ENCODE measurements at regions not wholly inside any gene's neighbourhood (a gene's known extent, or its start where the extent isn't known, plus 50 kb on each side); places are given as distances from the start of the nearest gene placed in this dataset.

GRCh38 chr6:21947731-21948386, 349.0 kb downstream of the PRL start:
- TF ChIP-seq CTCF (IDR thresholded peaks at IDR 0.05; ENCODE audit: low read length) (no peak), EZH2 (IDR thresholded peaks at IDR 0.05; ENCODE audit: borderline replicate concordance, low read length) (no peak)

Data from OCI-LY1 (cell line).